CD4-positive, alpha-beta T cell treated with Interleukin-17A for 1 hour (primary cell): ENCODE measurements at regions not wholly inside any gene's neighbourhood (a gene's known extent, or its start where the extent isn't known, plus 50 kb on each side); places are given as distances from the start of the nearest gene placed in this dataset.
"Not testable (repeated sequence)": the region's sequence is repeated elsewhere in the genome, so short reads cannot be mapped to it uniquely, and the experiment has no call there.

Source experiments
- DNase-seq: peaks from one replicate; pipeline ENCODE4 v3.0.0-alpha.2; 2020

DNA sequence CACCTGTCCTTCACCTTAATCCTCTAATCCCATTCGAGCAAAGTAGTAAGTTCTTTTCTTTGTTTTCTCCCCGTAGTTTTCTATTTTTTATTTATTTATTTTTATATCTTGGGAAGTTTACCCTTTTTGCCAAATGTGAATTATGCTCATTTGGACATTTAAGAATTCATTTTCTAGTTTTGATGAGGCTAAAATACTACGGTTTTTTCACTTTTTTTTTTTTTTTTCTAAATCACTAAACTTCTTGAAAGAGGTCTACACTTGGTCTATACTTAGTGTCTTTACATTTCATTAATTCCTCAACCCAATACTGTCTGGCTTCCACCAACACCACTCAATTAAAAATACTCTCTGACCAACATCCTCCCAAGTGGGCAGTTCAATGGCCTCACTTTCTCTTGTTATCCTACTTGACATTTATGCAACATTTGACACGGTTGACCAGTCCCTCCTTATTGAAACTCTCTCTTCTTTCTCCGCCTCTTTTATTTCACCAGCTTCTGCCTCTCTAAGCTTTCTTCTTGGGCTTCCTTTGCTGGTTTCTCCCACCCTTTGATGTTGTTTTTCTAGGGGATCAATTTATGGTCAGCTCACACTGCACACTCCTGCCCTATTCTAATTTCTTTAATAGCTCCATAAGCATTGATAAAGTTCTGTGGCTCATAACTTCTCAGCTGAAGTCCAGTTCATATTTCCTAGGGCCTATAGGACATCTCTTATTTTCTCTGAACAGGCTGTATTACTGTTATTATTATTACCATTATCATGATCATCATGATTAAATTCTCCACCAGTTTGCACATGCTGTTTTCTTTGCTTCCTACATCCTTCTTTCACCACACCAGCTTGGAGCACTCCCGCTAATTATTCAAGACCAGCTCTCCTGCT is 72.6 kb upstream of the CITED2 start:
- no peak for DNase-seq

DNA sequence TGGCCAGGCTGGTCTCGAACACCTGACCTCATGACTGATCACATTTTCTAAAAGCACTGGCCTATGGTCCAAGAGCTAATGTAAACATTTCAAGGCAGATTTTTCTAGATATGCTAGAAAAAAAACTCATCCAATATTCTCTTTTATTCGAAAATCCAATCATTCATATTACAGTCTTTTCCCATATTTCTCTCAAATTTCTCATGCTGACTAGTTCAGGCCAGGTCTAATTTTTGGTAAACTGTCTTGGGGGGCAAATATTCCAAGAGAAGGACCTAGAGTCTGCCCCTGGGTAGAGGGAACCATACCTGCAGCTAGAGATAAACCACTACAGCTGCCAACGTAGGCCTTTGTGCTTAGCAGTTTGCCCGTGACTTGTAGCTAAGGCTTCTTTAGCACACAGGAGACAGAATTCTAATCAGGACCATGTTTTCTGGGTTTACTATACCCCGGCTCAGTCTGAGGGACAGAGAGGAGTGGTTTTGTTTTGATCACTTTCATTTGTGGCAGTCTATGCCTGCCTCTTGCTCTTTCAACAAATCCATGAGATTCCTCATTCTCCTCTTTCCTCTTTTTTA is 71.8 kb upstream of the CITED2 start:
- no peak for DNase-seq

DNA sequence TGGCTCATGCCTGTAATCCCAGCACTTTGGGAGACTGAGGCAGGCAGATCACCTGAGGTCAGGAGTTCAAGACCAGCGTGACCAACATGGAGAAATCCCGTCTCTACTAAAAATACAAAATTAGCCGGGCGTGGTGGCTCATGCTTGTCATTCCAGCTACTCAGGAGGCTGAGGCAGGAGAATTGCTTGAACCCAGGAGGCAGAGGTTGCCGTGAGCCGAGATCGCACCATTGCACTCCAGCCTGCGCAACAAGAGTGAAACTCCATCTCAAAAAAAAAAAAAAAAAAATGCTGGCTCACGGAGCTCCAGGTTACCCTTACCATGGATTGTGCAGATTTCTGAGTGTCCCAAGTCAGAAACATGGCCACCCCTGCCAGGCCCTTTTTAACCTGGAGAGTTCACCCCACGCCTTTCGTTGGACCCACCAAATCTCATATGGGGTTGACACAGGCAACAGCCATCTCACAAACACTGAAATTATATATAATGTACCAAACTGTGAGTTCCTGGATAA is 69.9 kb upstream of the CITED2 start:
- not testable (repeated sequence) for DNase-seq

DNA sequence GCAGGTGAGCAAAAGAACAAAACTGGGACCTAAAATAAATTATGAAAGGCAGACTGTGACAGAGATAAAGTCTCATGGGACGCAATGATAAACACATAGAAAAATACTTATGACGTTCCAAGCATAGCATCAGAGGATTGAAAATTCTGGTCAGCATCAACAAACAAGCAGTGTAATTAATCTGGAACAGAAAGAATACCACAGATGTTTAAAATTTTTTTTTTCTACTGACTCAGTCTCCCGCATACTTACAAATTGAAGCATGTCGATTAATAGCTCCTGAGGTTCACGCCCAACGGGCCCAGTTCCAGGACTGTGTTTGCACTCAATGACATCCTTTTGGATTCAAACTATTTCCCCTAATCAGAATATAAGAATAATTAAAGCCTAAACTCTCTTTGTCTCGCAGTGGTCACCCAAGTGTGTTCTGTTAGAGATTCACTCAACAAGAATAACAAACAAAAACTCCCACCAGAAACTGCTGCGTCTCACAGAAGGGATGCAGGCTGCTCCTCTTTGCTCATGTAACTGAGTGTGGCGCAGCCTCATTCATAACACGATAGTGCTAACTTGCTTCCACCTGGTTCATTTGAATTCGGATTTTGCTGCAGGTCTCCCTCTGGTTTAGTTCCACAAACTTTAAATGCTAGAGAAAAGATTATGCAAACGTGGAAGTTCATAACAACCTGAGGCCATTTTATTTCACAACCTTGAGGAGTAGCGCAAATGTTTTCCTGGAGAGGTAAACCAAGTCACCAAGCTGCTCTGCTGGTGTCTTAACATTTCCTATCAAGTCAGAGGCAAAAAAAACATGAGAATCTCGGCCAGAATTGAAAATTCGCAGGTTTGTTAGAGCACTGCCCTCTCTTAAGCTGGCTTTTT is 69.0 kb upstream of the CITED2 start:
- no peak for DNase-seq

DNA sequence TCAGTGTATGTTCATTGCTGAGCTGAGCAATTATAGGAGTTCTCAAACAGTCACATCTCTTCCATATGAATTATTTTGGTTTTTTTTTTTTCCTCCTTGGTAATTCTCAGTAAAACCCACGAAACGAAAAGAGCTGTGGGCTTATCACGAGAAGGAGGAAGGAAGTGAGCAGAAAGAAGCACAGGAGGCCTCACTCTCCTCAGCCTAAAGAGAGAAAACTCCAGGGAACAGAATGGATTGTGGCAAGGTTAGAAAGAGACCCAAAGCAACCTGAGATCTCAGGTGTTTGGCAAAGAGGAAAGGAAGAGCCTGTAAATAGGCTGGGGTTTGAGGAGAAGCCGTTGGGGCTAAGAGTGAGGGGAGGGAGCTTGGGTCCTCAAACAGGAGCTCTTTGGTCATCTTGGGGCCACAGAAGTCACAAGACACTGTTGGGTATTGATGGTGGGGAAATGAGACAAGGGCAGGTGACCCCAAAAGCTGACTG is 67.8 kb upstream of the CITED2 start:
- no peak for DNase-seq

DNA sequence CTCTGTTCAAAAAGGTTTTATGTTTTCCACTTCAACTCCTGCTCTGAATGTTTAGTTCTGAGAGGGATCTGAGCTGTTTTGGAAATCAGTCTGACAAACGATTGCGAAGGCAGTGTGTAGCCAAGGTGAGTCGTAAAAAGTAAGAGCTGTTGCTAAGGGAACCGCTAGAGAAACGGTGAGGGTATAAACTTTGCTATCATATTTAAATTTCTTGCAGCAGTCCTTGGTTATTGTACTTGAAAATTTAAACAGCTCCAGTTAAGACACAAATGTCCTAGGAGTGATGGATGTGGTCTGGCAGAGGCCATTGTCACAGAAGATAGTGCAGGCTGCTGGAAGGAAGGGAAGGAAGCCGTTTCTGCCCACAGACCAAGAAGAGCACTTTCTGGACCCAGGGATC is 64.9 kb upstream of the CITED2 start:
- no peak for DNase-seq

DNA sequence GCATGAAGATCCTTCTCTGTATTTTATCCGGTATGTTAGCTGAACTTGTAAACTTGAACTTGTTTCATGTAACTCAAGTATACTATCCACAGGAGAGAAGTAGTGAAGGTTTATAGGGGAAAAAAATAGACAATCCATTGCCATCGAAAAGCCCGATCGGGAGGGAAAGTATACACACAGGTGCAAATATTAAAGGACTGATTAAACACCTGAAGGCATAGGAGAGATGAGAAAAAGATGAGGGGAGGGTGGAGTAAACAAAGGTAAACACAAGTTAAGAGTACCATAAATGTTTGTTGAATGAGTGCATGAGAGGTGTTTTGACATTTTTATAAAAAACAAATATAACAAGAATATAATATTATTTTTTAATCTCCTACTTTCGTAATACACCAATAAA is 64.3 kb upstream of the CITED2 start:
- no peak for DNase-seq

DNA sequence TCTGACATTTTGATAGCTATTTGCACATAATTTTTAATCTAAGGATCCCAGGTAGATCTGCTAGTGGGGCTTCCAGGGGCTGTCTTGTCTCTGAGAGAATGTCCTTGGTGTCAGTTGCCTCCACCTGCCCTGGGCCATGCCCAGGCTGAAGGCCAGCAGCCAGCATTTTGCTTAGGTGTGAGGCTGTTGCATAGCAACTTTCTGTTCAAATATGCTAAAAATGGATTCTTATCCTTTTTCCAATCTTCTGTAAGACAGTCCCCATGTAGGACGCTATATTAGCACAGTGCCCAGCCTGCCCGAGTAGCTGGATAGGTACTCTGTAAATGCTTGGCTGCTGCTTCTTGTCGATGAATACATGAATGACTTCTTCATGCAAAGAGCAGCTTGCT is 62.5 kb upstream of the CITED2 start:
- DNase-seq: no peak

DNA sequence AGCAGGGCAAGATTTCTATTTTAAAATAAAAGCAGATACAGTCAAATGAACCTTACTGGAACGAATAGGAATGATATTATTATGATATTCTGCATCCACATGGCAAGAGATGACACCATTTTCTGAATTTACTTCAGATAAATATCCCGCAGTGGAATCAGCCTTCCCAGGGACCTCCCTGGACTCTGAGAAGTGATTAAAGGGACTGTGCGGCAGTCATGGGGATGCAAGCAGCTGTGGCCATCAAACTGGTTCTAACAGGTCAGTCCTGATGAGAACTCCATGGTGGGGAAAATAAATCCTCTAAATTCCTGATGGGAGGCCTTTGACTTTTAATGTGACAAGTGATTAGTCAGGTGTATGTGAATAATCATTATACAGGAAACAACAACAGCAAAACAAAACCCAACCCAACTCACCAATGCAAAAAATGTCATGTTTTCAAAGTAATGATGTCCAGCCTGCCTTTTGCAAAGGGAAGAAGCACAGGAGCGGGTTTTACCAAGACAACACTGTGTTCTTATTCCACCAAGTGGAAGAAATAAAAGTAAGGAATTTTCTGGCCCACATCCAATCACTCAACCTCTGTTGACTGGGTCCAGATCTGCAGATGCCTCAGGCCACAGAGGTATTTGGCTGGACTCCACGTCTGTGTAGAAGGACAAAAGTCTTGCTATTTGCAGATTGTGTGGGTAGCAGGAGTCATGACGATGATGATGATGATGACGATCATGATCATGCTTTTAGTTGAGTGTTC is 61.9 kb upstream of the CITED2 start:
- DNase-seq: no peak

DNA sequence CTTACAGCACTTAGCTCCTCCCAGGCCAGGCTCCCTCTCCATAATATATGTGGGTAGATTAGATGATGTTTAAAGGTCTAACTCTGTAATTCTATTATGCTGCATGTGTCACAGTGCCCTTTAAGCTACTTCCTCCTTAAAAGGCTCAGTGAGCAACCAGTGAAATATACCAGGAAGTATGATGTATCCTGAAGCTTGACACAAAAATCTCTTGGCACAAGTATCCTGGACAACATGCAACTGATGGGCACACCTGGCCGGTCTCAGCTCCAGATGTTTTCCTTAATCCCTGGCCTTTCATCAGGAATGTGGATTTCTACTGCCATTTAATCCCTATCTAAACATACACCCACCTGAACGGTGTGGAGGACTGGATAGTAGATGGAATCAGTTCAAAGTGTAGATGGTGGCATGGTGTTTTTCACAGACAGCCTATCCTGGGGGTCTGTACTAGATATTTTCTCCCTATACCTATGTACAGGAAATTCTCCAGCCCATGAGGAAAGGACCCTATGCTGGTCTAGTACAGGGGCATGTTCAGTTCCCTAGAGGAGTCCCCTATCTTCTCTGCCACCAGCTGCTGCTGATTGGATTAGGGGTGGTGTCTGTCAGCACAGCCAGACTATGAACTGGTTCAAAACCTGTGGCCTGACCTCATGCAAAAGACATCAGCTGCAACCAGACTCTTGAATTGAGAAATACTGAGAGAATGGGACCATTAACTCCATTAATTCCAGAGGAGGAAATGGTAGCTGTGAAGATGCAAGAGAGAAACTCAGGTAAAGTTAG is 59.4 kb upstream of the CITED2 start:
- DNase-seq: no peak

DNA sequence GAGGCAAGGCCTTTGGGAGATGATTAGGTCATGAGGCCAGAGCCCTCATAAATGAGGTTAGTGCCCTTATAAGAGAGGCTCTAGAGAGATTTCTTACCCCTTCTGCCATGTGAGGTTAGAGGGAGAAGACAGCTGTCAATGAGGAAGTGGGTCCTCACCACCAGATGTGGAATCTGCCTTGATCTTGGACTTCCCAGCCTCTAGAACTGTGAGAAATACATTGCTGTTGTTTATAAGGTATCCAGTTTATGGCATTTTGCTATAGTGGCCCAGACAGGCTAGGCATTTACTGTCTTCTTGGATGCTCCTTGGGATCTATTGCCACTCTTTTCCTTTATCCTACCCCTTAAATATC is 57.1 kb upstream of the CITED2 start:
- DNase-seq: no peak

DNA sequence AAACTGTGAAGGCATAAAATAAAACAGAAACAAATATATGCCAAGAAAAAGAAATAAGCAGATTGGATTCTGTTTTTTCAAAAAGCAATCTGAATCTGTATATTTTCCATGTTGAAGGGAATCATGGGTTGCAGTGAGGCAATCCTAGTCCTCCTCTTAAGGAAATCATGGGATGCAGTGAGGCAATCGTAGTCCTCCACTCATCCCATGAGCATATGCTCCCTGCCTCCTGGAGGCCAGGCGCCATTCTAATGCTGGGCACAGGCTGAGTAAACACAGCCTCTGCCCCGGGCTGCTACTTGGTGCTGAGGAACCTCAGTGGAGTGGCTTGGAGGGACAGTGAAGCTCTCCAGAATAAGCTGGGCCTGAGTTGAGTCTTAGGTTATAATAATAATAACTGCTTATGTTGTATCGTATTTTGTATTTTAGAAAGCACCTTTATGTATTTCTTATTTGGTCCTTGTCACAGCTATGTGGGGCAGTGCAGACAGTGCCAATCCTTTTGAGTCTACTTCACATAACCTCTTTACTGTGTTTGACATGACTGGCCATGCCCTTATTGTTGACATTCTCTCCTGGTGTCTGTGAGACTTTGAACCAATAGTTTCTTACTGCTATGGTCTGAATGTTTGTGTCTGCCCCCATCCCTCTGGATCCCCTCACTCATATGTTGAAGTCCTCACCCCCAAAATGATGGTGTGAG is 56.6 kb upstream of the CITED2 start:
- DNase-seq: no peak

DNA sequence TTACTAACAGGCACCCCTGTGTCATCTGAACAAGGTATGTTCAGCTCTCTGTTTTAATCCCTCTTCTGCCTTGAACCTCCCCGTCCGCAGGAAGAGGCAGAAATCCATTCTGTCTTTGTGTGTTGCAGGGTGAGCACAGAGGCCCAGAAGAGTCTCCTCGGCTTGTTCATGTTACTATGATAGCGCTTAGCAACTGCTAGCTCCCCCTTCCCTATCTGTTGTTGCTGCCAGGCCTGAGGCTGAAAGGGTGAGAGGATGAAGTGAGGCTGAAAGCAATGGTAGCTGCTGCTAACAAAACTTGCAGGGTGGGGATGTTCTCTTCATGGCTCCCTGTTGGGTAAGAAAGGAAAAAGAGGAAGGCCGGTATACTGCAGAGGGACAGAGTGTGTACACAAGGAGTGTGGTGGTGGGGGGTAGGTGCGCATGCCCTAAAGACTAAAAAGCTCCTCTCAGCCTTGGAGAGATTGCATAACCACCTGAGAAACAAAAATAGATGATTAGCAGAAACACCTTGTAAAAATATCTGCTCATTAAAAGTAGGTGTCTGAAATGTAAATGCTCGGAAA is 55.2 kb upstream of the CITED2 start:
- no peak for DNase-seq

DNA sequence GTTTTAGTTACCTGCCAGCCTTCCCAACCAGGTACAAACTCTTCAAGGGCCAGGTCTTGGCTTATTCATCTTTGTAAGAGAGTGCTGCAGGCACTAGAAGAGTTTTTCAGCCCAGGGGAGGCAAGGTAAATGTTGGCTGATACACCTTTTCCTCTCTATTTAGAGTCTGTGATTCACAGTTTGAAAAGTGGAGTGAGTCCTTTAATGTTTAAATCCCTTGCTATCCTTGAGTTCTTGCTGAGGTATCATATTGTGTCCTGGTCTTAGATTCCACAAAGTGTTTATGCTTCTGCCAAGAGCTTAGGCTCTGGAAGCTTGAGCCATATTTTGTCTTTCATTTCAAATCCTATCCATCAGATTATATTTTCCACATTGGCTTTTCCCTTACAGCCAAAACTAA is 52.8 kb upstream of the CITED2 start:
- DNase-seq: no peak

DNA sequence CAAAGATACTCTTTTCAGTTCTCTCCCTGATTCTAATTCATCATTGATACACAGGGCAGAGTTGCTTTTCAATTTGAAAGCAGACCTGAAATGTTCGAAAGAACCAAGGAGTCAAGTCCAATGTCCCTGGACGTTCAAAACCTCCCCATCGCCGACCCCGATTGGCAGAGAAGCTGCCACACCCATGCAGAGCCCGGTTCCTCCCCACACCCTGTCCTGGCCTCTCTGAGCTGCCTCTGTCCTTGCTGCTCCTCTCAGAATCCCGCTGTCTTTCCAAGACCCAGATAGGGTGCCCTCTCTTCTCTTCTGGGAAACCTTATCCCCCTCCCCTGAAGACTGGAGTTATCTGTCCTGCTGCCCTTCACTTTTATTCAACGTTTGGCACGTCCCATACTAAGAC is 52.3 kb upstream of the CITED2 start:
- no peak for DNase-seq

DNA sequence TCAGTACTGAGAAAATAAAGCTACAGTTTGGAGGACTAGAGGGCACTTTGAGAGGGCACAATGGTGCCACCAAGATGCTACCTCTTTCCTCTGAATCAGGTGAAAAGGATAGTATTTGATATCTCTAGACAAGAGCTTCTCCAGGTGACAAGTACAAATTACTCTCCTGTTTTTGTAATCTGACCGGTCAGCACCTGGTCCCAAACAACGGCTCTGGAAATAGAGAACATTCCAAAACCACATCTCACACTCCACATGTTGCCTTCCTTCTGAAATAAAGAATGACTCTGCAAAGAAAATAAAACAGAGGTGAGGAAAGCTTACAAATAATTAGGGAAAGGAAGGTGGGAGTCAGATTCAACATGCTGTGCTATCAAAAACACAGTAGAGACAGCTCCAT is 51.3 kb upstream of the CITED2 start:
- DNase-seq: no peak

DNA sequence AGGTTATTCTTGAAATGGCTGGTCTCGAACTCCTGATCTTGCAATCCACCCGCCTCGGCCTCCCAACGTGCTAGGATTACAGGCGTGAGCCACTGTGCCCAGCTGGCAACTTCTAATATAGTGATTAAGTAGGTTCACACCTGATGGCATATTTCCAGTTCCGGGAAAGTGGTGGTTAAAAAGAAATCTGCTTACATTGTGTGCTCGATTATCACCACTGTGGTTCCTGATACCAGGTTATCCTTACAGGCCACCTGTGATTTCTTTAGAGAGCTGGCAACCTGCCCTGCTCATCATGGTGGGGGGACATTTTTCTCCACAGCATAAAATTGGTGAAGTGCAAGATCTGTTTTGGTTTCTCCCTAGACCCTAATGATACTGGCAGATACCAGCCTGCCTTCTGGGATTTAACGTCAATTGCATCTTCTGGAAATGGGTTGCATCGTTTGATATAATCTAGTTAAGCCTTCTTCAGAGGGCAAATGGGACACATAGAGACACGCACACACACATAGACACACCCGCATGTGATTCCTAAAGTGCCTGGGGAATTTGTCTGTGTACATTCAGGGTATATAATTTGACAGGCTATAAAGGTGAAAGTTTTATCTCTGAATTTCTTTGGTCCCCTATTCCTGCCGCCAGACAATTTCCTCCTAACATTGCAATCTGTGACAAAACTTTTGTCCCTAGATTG is 49.7 kb upstream of the CITED2 start:
- no peak for DNase-seq
